HG02571 (cell line): ENCODE measurements at regions not wholly inside any gene's neighbourhood (a gene's known extent, or its start where the extent isn't known, plus 50 kb on each side); places are given as distances from the start of the nearest gene placed in this dataset.

Source experiments
- ATAC-seq: cut with Tn5 transposase; IDR thresholded peaks from one replicate; pipeline ENCODE4 v1.9.1; 2021; ENCODE audit warnings: mild to moderate bottlenecking, moderate library complexity; ENCODE audit not compliant: unreplicated experiment

DNA sequence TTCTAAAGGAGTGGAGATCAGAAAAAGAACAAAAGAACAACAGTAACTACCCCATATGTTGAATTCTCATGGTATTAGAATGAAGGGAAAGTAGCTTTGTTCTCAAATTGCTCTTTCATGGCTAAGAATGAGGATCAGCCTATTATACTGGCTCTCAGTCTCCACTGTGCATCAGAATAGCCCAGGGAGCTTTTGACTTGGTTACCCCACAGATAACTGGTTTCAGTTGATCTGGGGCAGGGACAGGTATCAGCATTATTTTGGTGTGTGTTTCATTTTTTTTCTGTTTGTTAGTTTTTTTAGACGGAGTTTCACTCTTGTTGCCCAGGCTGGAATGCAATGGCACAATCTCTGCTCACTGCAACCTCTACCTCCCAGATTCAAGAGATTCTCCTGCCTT lies 311.7 kb upstream of the TLE3 start:
- no peak for ATAC-seq

DNA sequence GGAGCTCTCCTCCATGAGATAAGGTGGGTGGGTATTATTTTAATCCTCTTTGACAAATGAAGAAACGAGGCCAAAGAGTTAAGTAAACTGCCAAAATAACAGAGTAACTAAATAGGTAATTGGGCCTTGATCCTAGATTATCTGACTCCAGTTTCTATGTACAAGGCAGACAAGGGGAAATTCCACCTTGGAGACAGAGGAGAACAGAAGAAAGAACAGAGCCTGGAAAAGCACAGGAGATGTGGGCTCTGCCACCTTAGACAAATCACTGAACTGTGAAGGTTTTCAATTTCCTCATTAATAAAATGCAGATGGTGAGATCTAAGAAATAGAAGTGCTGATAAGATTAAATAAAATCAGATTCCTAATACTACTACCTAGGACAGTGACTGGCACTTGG lies 310.2 kb upstream of the TLE3 start:
- ATAC-seq: no peak

DNA sequence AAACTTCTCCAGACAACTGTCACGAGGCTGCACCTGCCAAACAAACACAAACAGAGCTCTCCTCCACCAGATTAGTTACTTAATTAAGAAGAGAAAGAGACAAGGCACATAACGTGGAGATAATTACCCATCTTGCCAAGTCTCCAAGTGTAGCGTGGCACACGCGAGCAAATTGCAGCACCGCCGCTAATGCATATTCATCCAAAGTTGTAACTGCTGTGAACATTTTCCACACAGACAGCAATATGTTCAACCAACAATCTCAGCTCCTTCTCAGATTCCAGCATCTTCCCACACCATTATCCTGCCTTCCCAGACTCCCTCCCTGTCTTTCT lies 309.6 kb upstream of the TLE3 start:
- ATAC-seq: no peak

DNA sequence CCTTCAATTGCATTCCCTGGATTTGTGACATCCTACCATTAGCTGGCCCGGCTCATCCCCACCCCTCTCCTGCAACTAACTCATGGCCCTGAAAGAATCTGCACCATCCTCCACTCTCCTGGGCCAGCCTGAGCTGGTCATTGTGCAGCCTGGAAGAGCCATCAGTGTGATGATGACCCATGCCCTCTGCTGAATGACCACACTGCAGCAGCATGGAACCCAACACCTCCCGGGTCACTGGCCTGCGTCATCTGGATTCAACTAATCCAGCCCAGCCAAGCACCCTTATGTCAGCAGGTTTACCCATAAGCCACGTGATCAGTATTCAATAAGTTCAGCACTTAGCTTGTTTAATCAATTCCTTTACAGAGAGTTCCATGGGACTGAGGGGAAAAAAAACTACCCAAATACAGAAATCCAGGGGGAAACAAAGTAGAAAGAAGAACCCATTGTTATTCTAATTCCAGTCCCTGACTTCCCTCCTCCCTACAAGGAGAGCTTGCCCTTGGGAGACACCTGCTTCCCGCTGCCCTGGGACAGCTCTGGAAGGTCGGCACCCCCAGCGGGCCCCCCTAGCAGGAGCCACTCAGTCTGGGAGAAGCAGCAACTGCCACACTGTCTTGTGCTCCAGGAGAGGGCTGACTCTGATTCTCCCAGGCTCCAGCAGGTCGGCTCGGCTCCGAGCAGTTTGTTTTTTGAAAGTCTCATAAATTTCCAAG lies 309.1 kb upstream of the TLE3 start:
- ATAC-seq: no peak

DNA sequence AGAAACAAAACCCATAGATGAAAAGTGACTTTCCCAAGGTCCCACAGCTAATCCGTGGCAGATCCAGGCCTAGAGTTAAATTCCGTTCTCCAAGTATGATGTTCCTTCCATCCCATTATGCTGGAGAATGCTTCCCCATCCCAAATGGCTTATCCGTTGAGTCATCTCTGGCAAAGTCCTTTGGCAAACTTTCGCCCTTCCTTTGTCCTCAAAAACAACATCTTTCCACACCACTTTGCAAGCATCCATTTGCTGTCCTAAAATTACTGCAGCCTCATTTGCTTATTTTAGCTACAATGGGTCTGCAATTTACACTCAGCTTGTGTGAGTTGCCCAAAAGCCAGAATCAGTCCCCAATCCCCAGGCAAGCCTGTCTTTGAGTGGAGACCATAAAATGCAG lies 304.0 kb upstream of the TLE3 start:
- no peak for ATAC-seq

- no peak for ATAC-seq
Observed at GRCh38 chr15:70400766-70401541, 303.2 kb upstream of the TLE3 start.

GRCh38 chr15:70399204-70399603 lies 301.5 kb upstream of the TLE3 start:
- ATAC-seq: no peak

DNA sequence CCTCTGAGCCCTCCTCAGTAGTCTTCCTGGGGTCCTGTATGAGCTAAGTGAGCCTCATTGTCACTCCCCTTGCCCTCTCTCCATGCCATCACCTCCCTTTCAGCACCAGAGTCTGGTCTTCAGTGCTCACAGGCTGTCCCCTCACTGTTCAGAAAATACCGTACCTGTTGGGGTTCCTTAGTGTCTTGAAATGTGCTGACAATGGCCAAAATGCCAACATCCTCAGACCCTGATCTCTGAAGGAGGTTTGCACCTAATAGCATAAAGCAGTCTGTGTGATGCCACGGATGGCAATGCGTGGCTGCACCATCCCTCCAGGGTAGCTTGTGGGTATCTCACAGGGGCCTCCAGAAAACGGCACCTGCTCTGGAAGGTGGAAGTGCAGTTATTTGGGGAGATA lies 301.0 kb upstream of the TLE3 start:
- ATAC-seq: no peak

DNA sequence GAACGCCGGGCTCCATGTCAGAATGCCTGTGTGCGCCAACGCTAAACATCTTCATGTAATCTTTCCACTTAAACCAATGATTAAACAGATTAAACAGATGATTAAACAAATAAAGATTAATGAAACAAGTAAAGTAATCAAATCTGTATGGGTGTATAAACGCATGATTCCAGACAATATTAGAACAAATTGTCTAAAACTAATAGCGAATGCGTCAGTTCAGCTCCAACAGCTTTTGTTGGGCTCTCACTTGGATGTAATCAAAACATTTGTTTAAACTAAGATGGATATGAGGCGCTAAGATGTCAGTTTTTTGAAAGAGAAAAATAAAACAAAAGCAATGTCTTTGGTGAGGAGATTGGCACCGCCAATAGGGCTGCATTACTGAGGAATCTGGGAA lies 299.1 kb upstream of the TLE3 start:
- ATAC-seq: no peak

- ATAC-seq: no peak
Observed at GRCh38 chr15:70395164-70395563, 297.4 kb upstream of the TLE3 start.

GRCh38 chr15:70390723-70391122 lies 293.0 kb upstream of the TLE3 start:
- no peak for ATAC-seq

DNA sequence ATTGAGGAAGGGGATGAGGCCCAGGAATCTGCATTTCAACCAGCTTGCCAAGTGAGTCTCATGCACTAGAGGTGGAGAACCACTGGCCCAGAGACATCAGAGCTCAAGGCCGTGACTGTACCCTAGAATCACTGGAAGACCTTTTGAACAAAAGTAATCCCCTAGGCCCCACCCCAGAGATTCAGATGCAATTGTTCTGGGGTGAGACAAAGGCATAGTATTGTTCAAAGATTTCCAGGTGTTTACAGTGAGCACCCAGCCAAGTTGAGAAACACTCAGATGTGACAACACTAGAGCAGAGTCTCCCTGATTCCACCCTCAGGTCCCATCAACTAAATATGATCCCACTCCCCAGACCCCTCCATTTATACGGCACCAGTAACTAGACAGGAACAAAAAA lies 290.3 kb upstream of the TLE3 start:
- ATAC-seq: no peak

- ATAC-seq: no peak
Observed at GRCh38 chr15:70387081-70387480, 289.4 kb upstream of the TLE3 start.

DNA sequence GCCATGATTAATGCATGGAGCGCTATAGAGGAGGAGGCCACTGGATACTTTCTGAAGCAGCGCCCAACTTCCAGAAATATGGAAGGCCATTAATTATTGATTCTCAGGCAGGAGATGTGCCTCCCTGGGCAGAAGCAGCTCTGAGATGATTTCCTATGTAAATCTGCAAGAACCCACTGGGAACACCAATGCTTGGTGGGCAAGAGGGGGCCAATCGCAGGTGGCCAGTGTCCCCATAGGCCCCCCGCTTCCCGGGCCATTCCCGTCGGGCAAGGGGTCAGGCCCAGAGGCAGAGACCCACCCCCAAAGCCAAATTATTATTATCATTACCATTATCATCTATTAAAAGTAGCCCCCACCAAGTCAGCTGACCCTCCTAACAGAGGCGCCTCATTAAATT lies 288.0 kb upstream of the TLE3 start:
- no peak for ATAC-seq

DNA sequence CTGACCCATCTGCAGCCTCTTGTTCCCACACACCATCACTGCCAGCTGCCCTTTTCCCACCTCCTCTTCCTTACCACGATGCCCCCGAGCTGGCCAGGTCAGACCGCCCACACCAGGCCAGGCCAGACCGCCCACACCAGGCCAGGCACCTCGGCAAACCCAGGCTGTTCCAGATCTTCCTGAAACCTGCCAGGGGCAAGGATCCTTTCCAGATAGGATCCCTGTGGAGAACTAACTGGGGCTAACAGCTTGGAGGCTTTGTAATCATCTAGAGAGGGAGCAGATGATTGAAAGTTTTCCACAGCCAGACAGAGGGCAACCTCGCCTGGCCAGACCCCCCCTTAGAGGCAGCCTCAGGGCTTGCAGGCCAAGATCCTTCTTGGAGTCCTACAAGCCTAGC lies 287.3 kb upstream of the TLE3 start:
- no peak for ATAC-seq

DNA sequence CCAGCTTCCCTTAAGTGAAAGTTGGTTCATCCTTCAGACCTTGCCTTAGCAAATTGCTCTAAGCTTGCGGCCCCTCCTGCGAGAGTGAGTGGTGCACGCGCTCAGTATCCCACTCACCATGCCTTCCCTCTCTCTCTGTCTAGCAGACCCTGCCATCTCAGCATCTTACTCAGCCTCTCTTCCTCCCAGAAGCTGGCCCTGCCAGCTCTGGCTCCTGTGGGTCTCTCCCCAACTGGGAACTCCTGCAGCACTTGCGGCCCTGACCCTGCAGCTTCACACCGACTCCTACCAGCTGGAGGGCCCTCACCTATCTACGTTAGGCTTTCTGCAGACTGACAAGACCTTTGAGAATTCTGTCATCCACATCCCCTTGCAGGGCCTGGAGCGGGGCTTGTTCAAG lies 286.1 kb upstream of the TLE3 start:
- no peak for ATAC-seq

DNA sequence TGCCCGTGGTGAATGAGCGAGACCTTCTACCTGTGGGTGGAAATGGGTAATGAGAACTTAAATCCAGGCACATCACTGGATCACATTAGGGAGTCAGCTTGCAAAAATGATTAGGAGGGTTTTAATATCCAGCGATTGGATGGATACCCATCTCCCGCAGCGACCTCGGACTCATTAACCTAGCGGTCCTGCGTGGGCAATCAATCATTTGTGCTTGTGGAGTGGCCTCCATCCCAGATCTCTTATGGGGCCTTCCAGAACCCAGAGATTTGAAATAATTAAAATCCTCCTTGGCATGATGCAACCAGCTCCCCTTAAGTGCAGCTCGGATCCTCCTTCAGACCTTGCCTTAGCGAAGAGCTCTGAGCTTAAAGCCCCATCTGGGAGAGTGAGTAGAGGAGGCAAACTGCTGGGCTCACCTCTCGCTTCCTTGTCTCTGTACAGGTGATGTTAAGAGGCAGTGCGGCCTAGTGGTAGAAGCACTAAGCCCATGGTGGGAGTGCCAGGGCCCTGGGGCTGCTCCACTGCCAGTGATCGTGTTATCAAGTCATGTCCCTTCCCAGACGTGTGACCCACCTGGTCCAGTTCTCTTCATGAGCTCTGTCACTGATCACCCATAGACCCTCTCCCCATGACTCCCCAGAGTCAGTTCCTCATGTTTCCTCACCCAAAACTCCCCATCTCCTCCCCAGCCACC lies 285.2 kb upstream of the TLE3 start:
- no peak for ATAC-seq

DNA sequence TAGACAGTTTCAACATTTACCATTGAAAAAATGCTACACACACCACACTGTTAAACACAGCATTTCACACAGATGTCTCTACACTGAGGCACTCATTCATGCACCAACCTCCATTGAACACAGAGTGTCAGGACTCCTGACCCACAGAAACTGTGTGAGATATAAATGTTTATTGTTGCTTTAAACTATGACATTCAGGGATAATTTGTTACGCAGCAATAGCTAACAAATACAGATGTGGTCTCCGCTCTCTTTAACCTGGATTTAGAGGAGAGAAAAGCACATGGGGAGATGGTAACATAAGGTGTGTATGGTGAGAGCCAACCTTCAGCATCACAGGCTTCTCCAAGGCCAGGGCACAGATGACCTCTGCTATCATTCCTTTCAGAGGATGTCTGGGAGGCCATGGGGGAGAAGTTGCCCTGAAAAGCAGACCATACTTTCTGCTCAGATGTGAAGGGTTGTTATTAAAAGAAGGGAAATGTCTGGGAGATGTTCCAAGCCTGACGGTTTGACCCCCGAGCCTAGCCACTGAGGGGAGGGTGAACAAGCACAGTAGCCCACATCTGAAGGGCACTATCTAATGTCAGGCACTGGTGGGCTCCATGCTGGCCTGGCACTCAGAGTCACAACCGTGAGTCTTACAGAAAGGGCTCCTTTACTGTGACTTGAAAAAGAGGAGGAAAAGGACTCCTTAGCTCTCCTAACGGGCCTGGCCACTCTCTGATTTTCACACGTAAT lies 284.5 kb upstream of the TLE3 start:
- no peak for ATAC-seq

DNA sequence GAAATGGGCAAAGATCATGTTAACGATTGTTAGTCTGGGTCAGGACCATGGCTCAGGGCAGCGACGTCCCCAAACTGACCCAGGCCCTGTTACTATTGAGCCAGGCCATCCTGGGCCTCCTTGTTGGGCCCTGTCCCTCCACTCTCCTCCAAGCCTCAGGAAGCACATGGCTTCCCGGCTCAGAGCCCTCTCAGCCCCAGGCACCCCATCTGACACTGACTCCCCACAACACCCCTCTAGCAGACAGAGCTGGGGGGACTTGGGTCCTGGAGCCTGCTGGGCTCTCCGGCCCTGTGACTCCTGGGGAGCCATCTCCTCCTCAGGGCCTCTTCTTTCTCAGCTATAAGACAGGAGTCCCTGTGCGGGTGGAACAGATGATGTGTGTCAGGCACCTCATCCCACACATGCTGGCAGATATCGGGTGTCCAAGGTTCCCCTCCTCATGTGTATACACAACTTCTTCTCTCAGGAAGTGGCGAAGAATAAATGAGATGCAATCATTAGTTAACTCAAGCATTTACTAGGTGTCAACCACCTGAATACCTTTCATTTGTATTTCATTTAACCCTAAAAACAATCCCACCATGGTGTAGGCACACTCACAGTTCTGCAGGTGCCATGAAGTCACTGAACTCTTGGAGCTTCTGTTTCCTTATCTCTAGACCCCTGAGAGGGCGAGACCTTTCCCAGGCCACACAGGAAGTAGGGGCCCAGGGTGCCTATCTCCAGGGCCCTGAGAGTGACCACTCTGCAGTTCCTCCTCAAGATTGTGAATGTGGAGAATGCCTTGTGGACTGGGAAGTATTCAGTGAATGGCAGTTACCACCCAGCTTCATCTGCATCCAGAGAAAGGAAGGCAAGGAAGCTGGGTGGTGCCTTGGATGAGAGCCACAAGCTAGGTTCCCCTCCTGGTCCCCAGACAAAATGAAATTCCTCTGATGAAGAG lies 282.5 kb upstream of the TLE3 start:
- ATAC-seq: no peak

DNA sequence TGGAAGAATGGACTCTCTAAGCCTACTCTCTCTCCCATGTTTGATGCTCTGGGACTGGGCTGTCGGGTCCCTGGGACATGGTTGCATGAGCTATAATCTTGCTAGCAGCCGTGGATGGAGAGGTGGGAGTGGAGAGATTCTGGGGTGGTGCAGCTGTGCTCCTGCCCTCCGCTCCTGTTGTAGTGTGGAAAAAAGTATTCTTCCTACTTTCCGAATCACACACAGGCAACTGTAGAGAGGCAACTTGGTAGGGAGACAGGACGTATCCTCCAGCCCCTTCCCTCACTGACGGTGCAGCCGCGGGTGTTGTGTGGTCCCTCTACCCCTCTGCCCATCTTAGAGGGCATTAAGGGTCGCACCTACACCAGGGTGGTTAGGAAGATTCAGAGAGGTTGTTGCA lies 281.4 kb upstream of the TLE3 start:
- ATAC-seq: no peak
